C1 segment of cervical spinal cord (tissue), 14 donors: ENCODE measurements at regions not wholly inside any gene's neighbourhood (a gene's known extent, or its start where the extent isn't known, plus 50 kb on each side); places are given as distances from the start of the nearest gene placed in this dataset.

Experiments
- DNase-seq, 14 donors: peaks; one replicate each; lab custom pipeline; 2025; lab: John Stamatoyannopoulos, UW

DNA sequence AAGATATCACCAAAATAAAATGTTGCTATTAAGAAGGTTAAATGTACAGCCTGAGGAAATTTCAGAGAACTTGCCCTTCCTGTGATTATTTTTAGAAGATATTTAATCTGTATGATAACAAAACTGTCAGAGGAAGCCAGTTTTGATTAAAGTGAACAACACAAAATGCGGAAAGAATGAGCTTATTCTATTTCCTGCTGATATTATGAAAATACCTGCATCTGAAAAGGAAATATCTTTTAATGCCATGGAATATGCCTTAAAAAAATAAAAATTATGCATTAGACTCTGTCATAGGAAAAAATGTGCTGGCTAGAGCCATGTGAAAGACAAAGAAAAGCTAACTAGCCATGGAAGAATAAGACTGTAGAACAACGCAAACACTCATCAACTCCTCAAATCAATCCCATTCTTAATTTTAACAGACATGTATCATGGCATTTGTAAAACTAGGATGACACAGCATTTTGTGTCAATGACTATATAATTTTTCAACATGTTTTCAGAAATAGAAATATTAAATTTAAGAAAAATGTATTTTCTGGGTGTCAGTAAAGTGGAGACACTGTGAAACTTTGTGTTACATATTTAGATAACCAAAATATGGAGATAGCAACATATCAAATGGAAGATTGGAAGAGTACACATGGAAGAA lies 1768.2 kb downstream of the SUCLG1 start:
- no peak for DNase-seq

DNA sequence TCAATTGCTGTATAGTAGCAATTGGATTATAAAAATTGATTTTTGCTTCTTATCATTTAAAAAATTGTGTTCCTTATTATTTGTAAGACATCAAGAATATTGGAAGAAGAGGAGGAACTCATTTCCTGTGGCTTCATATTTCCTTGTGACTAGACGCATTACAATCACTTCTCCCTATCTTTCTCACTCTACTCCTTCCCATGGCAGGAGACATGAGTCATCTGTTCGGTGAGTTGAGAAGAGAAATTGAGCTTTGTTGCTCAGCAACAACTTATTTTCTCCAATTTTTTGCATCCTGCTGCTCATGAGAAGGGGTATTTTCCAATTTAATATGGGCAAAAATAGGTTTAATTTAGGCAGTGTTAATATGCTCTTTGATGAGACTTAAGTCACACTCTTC lies 1783.9 kb downstream of the SUCLG1 start:
- DNase-seq: no peak

DNA sequence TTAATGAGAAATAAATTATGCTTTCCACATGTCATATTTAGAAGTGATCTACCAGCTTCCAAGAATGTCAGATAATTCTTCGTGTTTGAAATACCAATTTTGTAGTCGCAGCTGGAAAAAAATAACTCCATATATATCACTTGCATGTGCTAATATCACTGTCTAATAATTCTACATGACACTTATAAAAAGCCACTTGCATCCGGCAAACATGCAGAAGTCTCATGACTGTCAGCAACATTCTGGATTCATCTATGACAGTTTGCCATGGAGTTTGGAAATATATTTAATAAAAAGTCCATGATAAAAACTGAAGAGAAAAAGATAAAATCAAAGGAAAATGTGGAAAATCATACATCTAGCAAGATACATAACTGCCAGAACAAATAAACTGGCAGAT lies 1784.4 kb downstream of the SUCLG1 start:
- DNase-seq: no peak

DNA sequence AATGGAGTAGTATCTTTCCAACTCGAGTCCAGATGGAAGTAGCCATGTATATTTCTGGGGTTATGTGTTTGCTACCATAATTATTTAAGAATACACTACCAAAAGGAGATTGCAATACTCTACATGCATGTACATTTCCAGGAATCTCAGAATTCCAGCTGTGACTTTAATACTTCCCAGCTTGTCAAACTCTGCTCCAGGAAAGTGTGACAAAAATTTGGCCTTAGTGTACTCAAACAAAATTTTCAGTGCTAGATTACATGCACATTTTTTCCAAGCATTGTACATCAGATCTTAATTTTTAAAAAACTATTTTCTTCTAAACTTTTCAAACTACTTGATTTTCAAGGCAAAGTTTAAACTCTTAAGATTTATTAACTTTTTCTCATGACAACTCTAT lies 1791.6 kb downstream of the SUCLG1 start:
- DNase-seq: no peak

DNA sequence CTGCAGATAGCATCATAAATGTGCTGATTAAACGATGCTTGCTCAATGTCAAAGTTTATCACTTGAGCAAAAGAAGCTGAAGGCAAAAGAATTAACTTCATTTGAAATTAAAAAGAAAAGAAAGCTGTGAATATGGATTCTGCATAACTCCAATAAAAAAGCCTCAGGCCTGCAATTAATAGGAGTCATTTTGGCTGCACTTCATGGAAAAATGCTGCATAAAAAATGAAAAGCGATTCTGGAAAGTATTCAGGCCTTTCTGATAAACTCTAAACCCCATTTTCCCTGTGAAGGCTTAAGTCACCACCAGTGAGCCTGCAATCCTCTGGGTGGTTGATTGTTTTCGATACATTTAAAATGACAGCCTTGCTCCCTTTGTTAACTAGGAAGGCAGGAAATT lies 1793.4 kb downstream of the SUCLG1 start:
- DNase-seq: no peak

DNA sequence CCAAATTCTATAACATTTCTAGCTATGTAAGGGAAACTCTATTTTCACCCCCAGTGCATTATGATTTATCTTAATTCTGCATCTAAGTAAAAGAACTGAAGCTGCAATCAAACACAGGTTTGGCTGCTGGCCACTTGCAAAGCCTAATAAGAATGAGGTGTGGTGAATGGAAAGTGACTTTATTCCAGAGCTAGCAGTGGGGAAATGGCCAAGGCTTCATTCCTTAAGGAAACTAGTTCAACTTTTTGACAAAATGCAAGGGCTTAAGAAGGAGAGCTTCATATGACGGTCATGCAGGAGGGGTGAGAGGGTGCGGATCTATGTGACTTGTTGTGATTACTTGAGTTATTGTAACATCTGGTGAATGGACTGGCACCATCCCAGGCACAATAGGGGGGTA lies 1802.0 kb downstream of the SUCLG1 start:
- no peak for DNase-seq

DNA sequence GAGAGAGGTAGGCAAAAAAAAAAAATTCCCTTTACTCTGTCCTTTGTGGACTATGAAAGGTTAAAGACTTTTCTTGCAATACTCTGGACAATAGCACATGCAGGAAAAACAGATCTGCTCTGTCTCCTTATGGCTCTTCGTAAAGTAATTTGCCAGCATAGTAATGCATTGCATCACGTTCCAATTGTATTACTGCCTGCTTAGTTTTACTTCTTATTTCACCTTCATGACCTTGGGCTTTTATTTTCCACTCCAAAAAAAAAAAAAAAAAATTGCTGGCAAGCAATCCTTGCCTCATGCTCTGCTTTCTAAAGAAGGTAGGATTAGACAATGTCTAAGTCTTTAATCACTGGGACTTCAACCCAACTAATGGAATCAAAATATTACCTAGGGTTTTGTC lies 1802.7 kb downstream of the SUCLG1 start:
- DNase-seq: no peak

DNA sequence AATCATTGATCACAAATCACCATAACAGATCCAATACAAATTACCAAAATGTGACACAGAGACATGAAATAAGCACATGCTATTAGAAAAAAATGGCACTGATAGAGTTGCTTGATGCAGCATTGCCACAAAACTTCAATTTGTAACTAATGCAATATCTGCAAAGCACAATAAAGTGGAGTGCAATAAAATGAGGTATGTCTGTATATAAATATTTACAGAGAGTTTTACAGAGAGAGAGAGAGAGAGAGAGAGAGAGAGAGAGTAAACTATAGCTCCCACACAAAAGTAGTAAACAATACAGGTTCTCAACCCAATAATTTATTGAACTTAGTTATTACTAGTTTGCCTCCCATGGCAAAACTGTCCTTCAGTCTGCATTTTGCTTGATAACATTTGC lies 1807.0 kb downstream of the SUCLG1 start:
- no peak for DNase-seq

DNA sequence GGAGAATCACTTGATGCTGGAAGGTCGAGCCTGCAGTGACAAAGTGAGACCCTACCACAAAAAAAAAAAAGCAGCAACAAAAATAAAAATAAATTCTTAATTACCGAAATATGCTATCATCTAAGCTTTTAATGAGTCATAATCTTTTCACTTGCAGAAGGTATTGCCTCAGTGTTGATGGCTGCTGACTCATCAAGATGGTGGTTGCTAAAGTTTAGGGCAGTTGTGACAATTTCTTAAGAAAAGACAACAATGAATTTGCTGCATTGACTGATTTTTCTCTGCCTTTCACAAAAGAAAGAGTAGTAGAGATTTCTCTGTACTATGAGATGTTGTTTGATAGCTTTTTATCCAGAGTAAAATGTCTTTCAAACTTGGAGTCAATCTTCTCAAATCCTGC lies 1809.0 kb downstream of the SUCLG1 start:
- DNase-seq: no peak

DNA sequence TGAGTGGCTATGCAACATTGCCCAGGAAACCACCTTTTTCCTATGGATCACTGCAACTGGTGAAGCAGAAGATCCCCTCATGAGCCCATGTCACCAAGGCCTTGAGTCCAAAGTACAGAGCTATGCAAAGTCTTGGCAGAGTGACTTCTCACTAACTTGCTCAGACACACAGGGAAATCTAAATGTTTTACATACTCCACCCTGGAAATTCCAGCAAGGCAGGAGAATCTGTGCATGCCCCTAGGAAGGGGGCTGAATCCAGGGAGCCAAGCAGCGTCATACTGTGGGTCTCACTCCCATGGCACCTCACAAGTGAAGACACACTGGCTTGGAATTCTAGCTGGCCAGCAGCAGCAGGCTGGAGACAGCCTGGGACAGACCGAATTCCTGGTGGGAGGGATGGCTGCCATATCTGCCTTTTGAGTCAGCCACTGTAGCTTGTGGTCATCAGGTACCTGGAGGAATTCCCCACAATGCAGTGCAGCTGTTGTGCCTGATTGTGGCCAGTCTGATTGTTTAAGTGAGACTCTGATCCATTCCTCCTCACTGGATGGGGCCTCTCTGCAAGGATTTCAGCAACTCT lies 1817.4 kb downstream of the SUCLG1 start:
- no peak for DNase-seq

DNA sequence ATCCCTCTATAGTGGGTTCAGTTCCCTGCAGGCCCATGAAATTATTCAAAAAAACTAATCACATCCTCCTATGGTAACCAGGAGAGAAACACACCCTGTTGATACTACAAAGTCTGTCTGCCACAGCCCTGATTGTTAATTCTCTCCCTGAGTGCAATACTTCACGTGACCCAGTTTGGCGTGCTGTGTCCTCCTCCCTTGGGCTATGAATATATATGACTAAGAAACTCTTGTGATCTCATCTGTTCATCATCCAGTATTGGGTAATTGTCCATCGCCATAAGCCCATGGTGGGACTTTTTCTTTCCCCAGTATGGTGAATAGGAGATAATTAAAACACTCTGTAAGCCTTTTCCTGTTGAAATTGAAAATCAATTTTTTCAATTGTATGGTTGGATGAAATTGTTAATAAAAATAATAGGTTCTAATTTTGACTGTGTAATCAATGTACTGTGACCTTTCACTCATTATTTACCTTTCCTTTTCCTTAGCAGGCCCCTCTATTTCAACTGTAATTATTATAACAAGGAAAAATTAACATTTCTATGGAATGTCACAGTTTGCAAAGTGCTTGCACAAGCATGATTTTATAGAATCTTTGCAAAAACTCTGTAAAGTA lies 1822.6 kb downstream of the SUCLG1 start:
- DNase-seq: no peak

DNA sequence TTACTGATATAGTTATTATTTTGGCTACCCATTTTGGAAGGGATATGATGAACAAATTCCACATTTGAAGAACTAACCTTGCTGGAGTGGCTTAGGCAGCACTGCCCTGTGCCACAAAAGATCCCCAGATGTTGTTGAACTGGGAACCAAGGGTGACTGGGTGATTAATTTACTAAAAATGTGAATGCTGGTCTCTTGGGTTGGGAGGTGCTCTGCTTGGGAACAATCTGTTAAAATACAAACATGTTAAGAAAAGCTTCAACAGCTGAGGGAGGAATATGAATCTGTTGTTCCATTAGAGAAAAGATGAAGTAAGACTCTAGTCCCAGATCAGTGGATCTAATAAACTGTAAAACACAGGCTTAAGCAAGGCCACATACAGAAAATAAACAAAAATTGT lies 1860.1 kb downstream of the SUCLG1 start:
- no peak for DNase-seq

DNA sequence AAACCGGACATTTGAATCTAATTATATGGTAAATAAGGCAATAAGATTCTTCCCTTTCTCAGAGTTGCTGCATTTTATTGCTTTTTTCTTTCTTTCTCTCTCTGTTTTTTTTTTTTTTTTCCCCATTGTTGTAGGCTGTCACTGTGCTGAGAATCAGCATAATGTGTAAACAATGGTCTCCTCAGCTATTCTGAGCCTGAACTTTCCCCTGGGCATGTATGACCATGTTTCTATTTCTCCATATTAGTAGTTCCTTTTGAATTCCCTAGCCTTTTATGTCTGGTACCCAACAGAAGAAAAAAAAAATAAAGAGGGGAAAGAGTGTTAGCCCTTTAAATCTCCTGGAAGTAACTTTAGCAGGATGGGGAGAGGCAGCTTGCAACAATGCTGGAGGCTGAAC lies 1862.5 kb downstream of the SUCLG1 start:
- no peak for DNase-seq

DNA sequence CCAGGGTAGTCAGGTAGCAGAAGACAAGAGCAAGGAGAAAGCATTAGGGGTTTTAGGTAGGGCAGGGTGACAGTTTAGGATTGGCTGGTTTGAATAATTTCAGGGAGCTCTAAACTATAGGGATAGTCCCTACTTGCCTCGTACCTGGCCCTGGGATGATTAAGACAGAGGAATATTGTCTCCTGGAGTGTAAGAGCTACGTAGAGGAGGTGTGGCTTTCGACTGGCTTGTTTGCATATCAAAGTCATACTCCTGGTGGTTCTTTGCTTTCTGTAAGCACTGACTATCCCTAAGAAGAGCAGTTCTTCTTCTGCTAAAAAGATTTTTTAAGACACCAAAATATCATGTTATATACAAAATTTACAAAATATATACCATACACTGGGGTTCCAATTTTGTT lies 1867.4 kb downstream of the SUCLG1 start:
- no peak for DNase-seq

DNA sequence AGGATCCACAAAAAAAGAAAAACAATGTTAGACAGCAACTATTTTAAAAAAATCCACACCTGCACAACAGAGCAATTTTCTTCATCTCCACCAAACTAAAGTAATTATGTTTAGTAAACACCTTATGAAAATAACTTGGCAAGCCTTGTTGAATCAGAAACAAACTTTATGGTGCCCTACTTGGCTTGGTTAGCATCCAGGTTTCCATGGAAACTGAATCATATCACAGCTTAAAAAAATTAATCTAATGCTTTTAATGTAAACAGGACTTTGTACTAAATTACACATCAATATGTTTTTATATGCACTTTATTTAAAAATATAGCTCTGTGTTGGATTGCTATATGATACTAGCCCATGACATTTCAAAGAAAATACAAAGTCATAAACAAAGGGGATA lies 1882.4 kb downstream of the SUCLG1 start:
- DNase-seq: no peak

DNA sequence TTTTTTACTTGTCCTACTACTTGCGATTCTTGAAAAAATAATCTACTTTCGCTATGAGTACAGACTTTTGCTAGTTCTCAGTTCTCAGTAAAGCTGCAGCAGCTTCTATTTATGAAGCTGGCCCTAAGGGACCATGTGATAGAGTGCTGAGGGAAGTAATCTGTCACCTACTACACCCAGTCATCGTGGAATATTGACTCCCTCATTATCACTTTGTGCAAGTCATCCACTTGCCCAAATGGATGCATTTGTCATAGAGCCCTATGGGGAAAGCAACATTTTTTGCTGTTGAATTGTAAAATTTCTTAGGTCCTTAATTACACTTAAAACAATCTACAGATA lies 1919.8 kb downstream of the SUCLG1 start:
- DNase-seq: no peak

DNA sequence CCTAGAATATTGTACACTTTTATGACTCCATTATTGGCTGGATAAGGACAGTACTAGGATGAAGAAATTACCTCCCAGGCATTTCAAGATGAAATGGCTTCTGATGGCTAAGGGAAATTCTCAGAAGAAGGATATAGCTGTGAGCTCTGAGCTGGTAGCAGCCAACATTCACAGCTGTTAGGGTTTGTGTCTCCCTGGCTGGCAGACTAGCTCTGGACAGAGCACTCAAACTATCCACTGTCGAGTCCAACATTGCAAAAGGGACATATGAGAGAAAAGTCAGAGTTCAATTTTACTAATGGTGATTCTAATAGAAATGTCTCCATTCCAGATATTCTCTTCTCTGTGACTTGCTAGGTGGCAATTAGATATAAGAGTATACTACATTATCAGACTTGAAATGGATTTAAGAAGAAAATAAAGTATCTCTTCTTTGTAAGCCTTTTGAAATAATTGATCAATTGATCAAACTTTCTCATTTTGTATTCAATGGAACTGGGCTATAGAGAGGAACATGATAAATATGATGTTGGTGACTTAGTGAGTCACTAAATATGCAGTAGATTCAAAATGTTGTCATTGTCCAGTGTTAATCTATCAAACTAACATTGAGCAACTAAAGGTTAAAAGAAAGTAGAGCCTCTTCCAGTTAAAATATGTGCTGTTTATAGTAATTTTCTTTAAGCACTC lies 1920.3 kb downstream of the SUCLG1 start:
- no peak for DNase-seq

DNA sequence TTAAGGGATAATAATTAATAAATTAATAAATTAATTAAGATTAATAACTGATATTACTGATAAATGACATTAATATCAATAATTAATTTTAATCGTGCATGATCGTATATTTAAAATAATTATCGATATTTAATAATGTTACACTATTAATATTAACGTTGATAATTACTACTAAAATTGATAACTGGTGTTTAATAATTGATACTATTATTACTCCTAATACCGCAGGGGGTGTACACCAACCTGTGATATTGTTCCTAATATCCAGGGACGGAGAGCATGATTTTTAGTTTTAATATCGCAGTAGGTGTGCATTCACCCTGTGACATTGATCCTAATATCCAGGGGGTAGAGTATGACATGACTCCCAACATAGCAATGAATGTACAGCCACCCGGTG lies 1930.8 kb downstream of the SUCLG1 start:
- no peak for DNase-seq

DNA sequence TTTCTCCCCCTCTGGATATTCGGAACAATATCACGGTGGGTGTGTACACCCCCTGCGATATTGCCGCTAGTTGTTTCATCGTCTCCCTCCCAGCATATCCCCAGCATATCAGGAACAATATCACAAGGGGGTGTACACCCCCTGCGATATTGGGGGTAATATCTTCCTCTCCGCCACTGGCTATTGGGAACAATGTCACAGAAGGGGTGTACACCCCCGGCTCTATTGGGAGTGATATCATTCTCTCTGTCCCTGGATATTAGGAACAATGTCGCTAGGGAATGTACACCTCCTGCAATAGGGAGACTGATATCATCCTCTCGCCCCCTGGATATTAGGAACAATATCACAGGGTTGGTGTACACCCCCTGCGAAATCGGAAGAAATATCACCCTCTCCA lies 1932.0 kb downstream of the SUCLG1 start:
- DNase-seq: no peak

DNA sequence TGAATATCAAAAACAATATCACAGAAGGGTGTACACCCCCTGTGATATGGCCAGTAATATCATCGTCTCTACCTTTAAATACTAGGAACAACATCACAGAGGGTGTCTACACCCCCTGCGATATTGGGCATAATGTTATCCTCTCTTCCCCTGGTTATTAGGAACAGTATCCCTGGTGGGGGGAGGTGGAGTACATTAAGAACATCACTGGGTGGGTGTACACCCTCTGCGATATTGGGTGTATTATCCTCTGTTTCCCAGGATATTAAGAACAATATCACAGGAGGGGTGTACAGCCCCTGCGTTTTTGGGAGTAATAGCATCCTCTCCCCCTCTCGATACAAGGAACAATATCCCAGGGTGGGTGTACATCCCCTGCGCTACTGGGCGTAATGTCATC lies 1932.8 kb downstream of the SUCLG1 start:
- no peak for DNase-seq

DNA sequence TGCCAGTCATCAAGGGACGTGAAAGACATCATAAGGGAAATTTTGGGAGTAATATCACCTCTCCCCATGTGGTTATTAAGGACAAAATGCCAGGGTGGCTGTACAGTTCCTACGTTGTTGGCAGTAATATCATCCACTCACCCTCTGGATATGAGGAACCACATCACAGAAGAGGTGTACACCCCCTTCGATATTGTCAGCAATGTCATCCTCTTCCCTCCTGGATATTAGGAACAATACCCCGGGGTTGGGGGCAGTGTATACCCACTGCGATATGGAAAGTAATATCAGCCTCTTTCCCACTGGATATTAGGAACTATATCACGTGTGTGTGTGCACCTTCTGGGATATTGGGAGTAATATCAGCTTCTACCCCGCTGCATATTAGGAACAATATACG lies 1933.3 kb downstream of the SUCLG1 start:
- DNase-seq: no peak

DNA sequence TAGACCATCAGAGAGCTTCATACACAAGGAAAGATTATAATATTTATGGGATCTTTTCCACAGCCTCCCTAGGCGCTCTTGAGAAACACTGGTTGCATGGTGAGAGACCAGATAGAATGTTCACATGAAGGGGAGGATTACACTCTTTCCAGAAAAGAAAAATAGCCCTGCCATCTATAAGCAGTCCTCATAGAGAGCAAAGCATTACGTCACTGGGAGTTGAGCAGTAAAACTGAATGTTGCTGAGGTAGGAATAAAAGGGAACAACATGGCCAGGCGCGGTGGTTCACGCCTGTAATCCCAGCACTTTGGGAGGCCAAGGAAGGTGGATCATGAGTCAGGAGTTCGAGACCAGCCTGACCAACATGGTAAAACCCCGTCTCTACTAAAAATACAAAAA lies 1934.3 kb downstream of the SUCLG1 start:
- DNase-seq: no peak

DNA sequence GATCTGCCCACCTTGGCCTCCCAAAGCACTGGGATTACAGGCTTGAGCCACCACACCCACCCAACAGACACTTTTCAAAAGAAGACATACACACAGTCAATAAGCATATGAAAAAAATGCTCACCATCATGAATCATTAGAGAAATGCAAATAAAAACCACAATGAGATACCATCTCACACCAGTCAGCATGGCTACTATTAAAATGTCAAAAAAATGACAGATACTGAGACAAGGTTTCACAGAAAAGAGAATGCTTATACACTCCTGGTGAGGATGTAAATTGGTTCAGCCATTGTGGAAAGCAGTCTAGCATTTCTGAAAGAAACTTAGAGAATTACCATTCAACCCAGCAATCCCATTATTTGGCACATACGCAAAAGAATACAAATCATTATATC lies 1947.2 kb downstream of the SUCLG1 start:
- no peak for DNase-seq
